Immature natural killer cell (primary cell): ENCODE measurements at regions not wholly inside any gene's neighbourhood (a gene's known extent, or its start where the extent isn't known, plus 50 kb on each side); places are given as distances from the start of the nearest gene placed in this dataset.

ENCODE experiments used
- DNase-seq, 3 donors: peaks; one replicate each; pipeline ENCODE4 v3.0.0; 2022; ENCODE audit warnings: mixed read lengths in 1 of 3
- H3K27ac Mint-ChIP-seq, 6 donors: one replicate each; pipeline ENCODE4 v1.8.0; 2020; ENCODE audit warnings: mixed read lengths in 6 of 6, mild to moderate bottlenecking in 5 of 6, inconsistent platforms in 4 of 6, moderate library complexity in 3 of 6
- H3K27me3 Mint-ChIP-seq, 3 donors: one replicate each; pipeline ENCODE4 v1.8.0; 2020 to 2021; ENCODE audit warnings: low read depth in 3 of 3, mild to moderate bottlenecking in 3 of 3, mixed read lengths in 3 of 3, moderate library complexity in 3 of 3, inconsistent platforms in 1 of 3
- H3K36me3 Mint-ChIP-seq, 3 donors: one replicate each; pipeline ENCODE4 v1.8.0; 2020; ENCODE audit warnings: mixed read lengths in 3 of 3, inconsistent platforms in 2 of 3, mild to moderate bottlenecking in 2 of 3
- H3K4me1 Mint-ChIP-seq, 2 donors: one replicate each; pipeline ENCODE4 v1.8.0; 2020; ENCODE audit warnings: inconsistent platforms in 2 of 2, mild to moderate bottlenecking in 2 of 2, mixed read lengths in 2 of 2, moderate library complexity in 1 of 2
- H3K4me3 Mint-ChIP-seq, 5 donors: one replicate each; pipeline ENCODE4 v1.8.0; 2020; ENCODE audit warnings: mild to moderate bottlenecking in 5 of 5, mixed read lengths in 5 of 5, inconsistent platforms in 3 of 5, moderate library complexity in 3 of 5
- H3K9me3 Mint-ChIP-seq, 6 donors: one replicate each; pipeline ENCODE4 v1.8.0; 2020; ENCODE audit warnings: mild to moderate bottlenecking in 6 of 6, mixed read lengths in 6 of 6, inconsistent platforms in 4 of 6, moderate library complexity in 3 of 6

GRCh38 chr10:106495931-106496330 lies 668.6 kb downstream of the SORCS1 start:
- Mint-ChIP-seq H3K27ac (no peak overlapping the region), H3K4me1 (no peaks in the 10 kb centered on the region), H3K4me3 (no peak overlapping the region), H3K27me3 (peaks cover 0 to 2% (median 0%) of the 10 kb centered on the region in 3 donors), H3K36me3 (no peaks in the 10 kb centered on the region), H3K9me3 (peaks cover 0 to 27% (median 4%) of the 10 kb centered on the region in 6 donors)
- DNase-seq: no peak

GRCh38 chr10:106493751-106494150 lies 670.8 kb downstream of the SORCS1 start:
- no peak overlapping the region for H3K4me3 Mint-ChIP-seq
- DNase-seq: no peak
- peaks cover 0 to 26% (median 1%) of the 10 kb centered on the region in 6 donors for H3K9me3 Mint-ChIP-seq
- H3K36me3 Mint-ChIP-seq: no peaks in the 10 kb centered on the region
- no peaks in the 10 kb centered on the region for H3K4me1 Mint-ChIP-seq
- H3K27me3 Mint-ChIP-seq: peaks cover 0 to 2% (median 0%) of the 10 kb centered on the region in 3 donors
- no peak overlapping the region for H3K27ac Mint-ChIP-seq

- peaks cover 0 to 20% (median 1%) of the 10 kb centered on the region in 6 donors for H3K9me3 Mint-ChIP-seq
- DNase-seq: no peak
- no peaks in the 10 kb centered on the region for H3K36me3 Mint-ChIP-seq
- no peak overlapping the region for H3K27ac Mint-ChIP-seq
- no peaks in the 10 kb centered on the region for H3K4me1 Mint-ChIP-seq
- no peak overlapping the region for H3K4me3 Mint-ChIP-seq
- peaks cover 0 to 2% (median 0%) of the 10 kb centered on the region in 3 donors for H3K27me3 Mint-ChIP-seq
Observed at GRCh38 chr10:106493226-106493625, 671.3 kb downstream of the SORCS1 start.

- Mint-ChIP-seq H3K27ac (no peak overlapping the region), H3K9me3 (peaks cover 5 to 19% (median 13%) of the 10 kb centered on the region in 6 donors), H3K36me3 (peaks cover 0 to 4% (median 0%) of the 10 kb centered on the region in 3 donors), H3K4me1 (no peaks in the 10 kb centered on the region), H3K27me3 (peaks cover 0 to 2% (median 2%) of the 10 kb centered on the region in 3 donors), H3K4me3 (no peak overlapping the region)
- DNase-seq: no peak
Observed at GRCh38 chr10:106487726-106488125, 676.8 kb downstream of the SORCS1 start.

GRCh38 chr10:106481598-106482275 lies 682.8 kb downstream of the SORCS1 start:
- Mint-ChIP-seq H3K9me3 (peaks cover 5 to 36% (median 20%) of the 10 kb centered on the region in 6 donors), H3K36me3 (peaks cover 0 to 4% (median 0%) of the 10 kb centered on the region in 3 donors), H3K27ac (no peak overlapping the region), H3K27me3 (peaks cover 0 to 4% (median 2%) of the 10 kb centered on the region in 3 donors), H3K4me3 (no peak overlapping the region), H3K4me1 (no peaks in the 10 kb centered on the region)
- DNase-seq: no peak

GRCh38 chr10:106479636-106480035 lies 684.9 kb downstream of the SORCS1 start:
- no peak for DNase-seq
- H3K27ac Mint-ChIP-seq: no peak overlapping the region
- no peaks in the 10 kb centered on the region for H3K4me1 Mint-ChIP-seq
- H3K4me3 Mint-ChIP-seq: no peak overlapping the region
- H3K36me3 Mint-ChIP-seq: no peaks in the 10 kb centered on the region
- H3K27me3 Mint-ChIP-seq: peaks cover 0 to 4% (median 2%) of the 10 kb centered on the region in 3 donors
- peaks cover 5 to 29% (median 12%) of the 10 kb centered on the region in 6 donors for H3K9me3 Mint-ChIP-seq

- DNase-seq: no peak
- H3K36me3 Mint-ChIP-seq: no peaks in the 10 kb centered on the region
- H3K9me3 Mint-ChIP-seq: peaks cover 3 to 29% (median 10%) of the 10 kb centered on the region in 6 donors
- H3K4me3 Mint-ChIP-seq: no peak overlapping the region
- peaks cover 0 to 2% (median 2%) of the 10 kb centered on the region in 3 donors for H3K27me3 Mint-ChIP-seq
- no peaks in the 10 kb centered on the region for H3K4me1 Mint-ChIP-seq
- no peak overlapping the region for H3K27ac Mint-ChIP-seq
Observed at GRCh38 chr10:106474876-106475275, 689.6 kb downstream of the SORCS1 start.

- no peak for DNase-seq
- H3K36me3 Mint-ChIP-seq: no peaks in the 10 kb centered on the region
- no peak overlapping the region for H3K4me3 Mint-ChIP-seq
- no peak overlapping the region for H3K27ac Mint-ChIP-seq
- H3K4me1 Mint-ChIP-seq: no peaks in the 10 kb centered on the region
- peaks cover 12 to 36% (median 15%) of the 10 kb centered on the region in 6 donors for H3K9me3 Mint-ChIP-seq
- peaks cover 0 to 2% (median under 1%) of the 10 kb centered on the region in 3 donors for H3K27me3 Mint-ChIP-seq
Observed at GRCh38 chr10:106473129-106473685, 691.3 kb downstream of the SORCS1 start.

GRCh38 chr10:106467506-106467905 lies 697.0 kb downstream of the SORCS1 start:
- H3K27me3 Mint-ChIP-seq: no peaks in the 10 kb centered on the region
- H3K9me3 Mint-ChIP-seq: peaks cover 22 to 53% (median 32%) of the 10 kb centered on the region in 6 donors
- H3K4me1 Mint-ChIP-seq: no peaks in the 10 kb centered on the region
- H3K36me3 Mint-ChIP-seq: peaks cover 0 to 3% (median 0%) of the 10 kb centered on the region in 3 donors
- no peak overlapping the region for H3K4me3 Mint-ChIP-seq
- DNase-seq: no peak
- no peak overlapping the region for H3K27ac Mint-ChIP-seq

- no peak for DNase-seq
- Mint-ChIP-seq H3K4me3 (no peak overlapping the region), H3K36me3 (no peaks in the 10 kb centered on the region), H3K27me3 (no peaks in the 10 kb centered on the region), H3K27ac (no peak overlapping the region), H3K9me3 (peaks cover under 1 to 28% (median 17%) of the 10 kb centered on the region in 6 donors), H3K4me1 (no peaks in the 10 kb centered on the region)
Observed at GRCh38 chr10:106457522-106457921, 707.0 kb downstream of the SORCS1 start.

- no peaks in the 10 kb centered on the region for H3K36me3 Mint-ChIP-seq
- no peak overlapping the region for H3K27ac Mint-ChIP-seq
- no peak for DNase-seq
- no peaks in the 10 kb centered on the region for H3K27me3 Mint-ChIP-seq
- peaks cover 0 to 15% (median 6%) of the 10 kb centered on the region in 6 donors for H3K9me3 Mint-ChIP-seq
- no peak overlapping the region for H3K4me3 Mint-ChIP-seq
- no peaks in the 10 kb centered on the region for H3K4me1 Mint-ChIP-seq
Observed at GRCh38 chr10:106454233-106454632, 710.3 kb downstream of the SORCS1 start.

- Mint-ChIP-seq H3K4me3 (no peak overlapping the region), H3K36me3 (no peaks in the 10 kb centered on the region), H3K27ac (no peak overlapping the region), H3K4me1 (no peaks in the 10 kb centered on the region), H3K9me3 (peaks cover 5 to 20% (median 11%) of the 10 kb centered on the region in 6 donors), H3K27me3 (no peaks in the 10 kb centered on the region)
- no peak for DNase-seq
Observed at GRCh38 chr10:106450966-106451365, 713.5 kb downstream of the SORCS1 start.

GRCh38 chr10:106446920-106447319 lies 717.6 kb downstream of the SORCS1 start:
- peaks cover 10 to 22% (median 15%) of the 10 kb centered on the region in 6 donors for H3K9me3 Mint-ChIP-seq
- no peak overlapping the region for H3K4me3 Mint-ChIP-seq
- H3K27me3 Mint-ChIP-seq: peaks cover 0 to 2% (median 0%) of the 10 kb centered on the region in 3 donors
- DNase-seq: no peak
- H3K4me1 Mint-ChIP-seq: no peaks in the 10 kb centered on the region
- H3K27ac Mint-ChIP-seq: no peak overlapping the region
- no peaks in the 10 kb centered on the region for H3K36me3 Mint-ChIP-seq

- H3K4me1 Mint-ChIP-seq: no peaks in the 10 kb centered on the region
- no peak overlapping the region for H3K27ac Mint-ChIP-seq
- H3K27me3 Mint-ChIP-seq: peaks cover 0 to 2% (median 0%) of the 10 kb centered on the region in 3 donors
- H3K9me3 Mint-ChIP-seq: peaks cover 10 to 20% (median 12%) of the 10 kb centered on the region in 6 donors
- no peaks in the 10 kb centered on the region for H3K36me3 Mint-ChIP-seq
- no peak overlapping the region for H3K4me3 Mint-ChIP-seq
- no peak for DNase-seq
Observed at GRCh38 chr10:106442223-106442622, 722.3 kb downstream of the SORCS1 start.
